Adrenal gland (tissue), 9 donors: ENCODE measurements at regions not wholly inside any gene's neighbourhood (a gene's known extent, or its start where the extent isn't known, plus 50 kb on each side); places are given as distances from the start of the nearest gene placed in this dataset.
"Not testable (repeated sequence)": the region's sequence is repeated elsewhere in the genome, so short reads cannot be mapped to it uniquely, and the experiment has no call there.

Experiments used
- DNase-seq, 7 donors: peaks; one replicate each; pipeline ENCODE4 v3.0.0-alpha.2; 2019 to 2020
- H3K27ac ChIP-seq, 5 donors: fragments of 200-600 bp; sonication (generic) in 4 of 5; 1 replicate in 3 of 5; 2 replicates in 2 of 5; pipeline versions ENCODE4 v1.5.1 to v1.8.0; 2016 to 2020; ENCODE audit warnings: mild to moderate bottlenecking in 1 of 5
- H3K27me3 ChIP-seq: fragments of 200-600 bp; 2 replicates; pipeline ENCODE4 v1.8.0; 2021
- H3K36me3 ChIP-seq, 2 donors: fragments of 200-600 bp; replicated peaks in 1 of 2; 1 replicate in 1 of 2; 2 replicates in 1 of 2; pipeline versions ENCODE4 v1.5.1 to v1.8.0; 2018 to 2022
- H3K4me1 ChIP-seq, 2 donors: fragments of 200-600 bp; replicated peaks in 1 of 2; 1 replicate in 1 of 2; 2 replicates in 1 of 2; pipeline versions ENCODE4 v1.5.1 to v1.8.0; 2018 to 2021
- H3K4me3 ChIP-seq, 4 donors: fragments of 200-600 bp; sonication (generic) in 3 of 4; one replicate each; pipeline ENCODE4 v1.5.1; 2016 to 2018
- H3K9me3 ChIP-seq, 3 donors: fragments of 200-600 bp; sonication (generic) in 1 of 3; replicated peaks in 1 of 3; 1 replicate in 2 of 3; 2 replicates in 1 of 3; pipeline versions ENCODE4 v1.5.1 to v1.8.0; 2016 to 2021
- CTCF ChIP-seq, 6 experiments: fragments of 450-650 bp in 4 of 6; fragments of 200-600 bp in 2 of 6; sonication (generic) in 1 of 6; IDR thresholded peaks; 1 replicate in 5 of 6; 2 replicates in 1 of 6; pipeline versions ENCODE4 v1.5.1 to v1.8.0; 2016 to 2021; ENCODE audit warnings: antibody characterized with exemption in 6 of 6, mild to moderate bottlenecking in 2 of 6, moderate library complexity in 1 of 6
- POLR2A ChIP-seq, 2 donors: fragments of 450-650 bp; IDR thresholded peaks; one replicate each; pipeline ENCODE4 v1.6.1; 2017; ENCODE audit warnings: antibody characterized with exemption in 2 of 2, mild to moderate bottlenecking in 2 of 2, moderate library complexity in 1 of 2
- WGBS, 4 donors: extraction: QIAGEN DNeasy Blood & Tissue Kit in 2 of 4; methylation state at CpG; one replicate each; pipeline versions ENCODE4 v1.1.5 to v1.1.7; 2013 to 2017; 5-methylcytosine and 5-hydroxymethylcytosine counted together
- intact Hi-C, 2 donors: fragments of 100-400 bp; cut with DNase I; formaldehyde crosslinking; loops; one replicate each; pipeline versions ENCODE4 v1.14.1 to v1.15.0; 2022 to 2023
- donor health status: healthy with polysubstance abuse.
- donor health status: Bipolar disorder and iron deficiency.
- donor health status: DM: yes; HTN: yes; CAD: no.
- donor health status: DM: no; HTN: no; CAD: no.
- donor health status: DM: no; HTN: no; CAD: no.

- DNase-seq, result no peak
- H3K4me3 ChIP-seq, result no peak overlapping the region
- H3K9me3 ChIP-seq, result peaks cover 0 to 3% (median 0%) of the 10 kb centered on the region in 3 donors
- H3K4me1 ChIP-seq, result no peaks in the 10 kb centered on the region
- intact Hi-C loops, result no loop called here
- no peak overlapping the region for H3K27ac ChIP-seq
- 59 to 65% (median 63%) methylated on average over 6 to 9 of the region's 9 CpGs for WGBS, 4 donors
- TF ChIP-seq POLR2A (IDR thresholded peaks at IDR 0.05) (no peak), CTCF (IDR thresholded peaks at IDR 0.05) (no peak)
- H3K36me3 ChIP-seq, result no peaks in the 10 kb centered on the region
- H3K27me3 ChIP-seq, result no peaks in the 10 kb centered on the region
Measured at GRCh38 chr5:1985781-1986180, 103.1 kb upstream of the IRX4 start.

GRCh38 chr5:1983919-1984695 is 101.4 kb upstream of the IRX4 start:
- Histone ChIP-seq H3K27me3 (no peaks in the 10 kb centered on the region), H3K27ac (no peak overlapping the region), H3K4me1 (no peaks in the 10 kb centered on the region), H3K36me3 (no peaks in the 10 kb centered on the region), H3K9me3 (no peaks in the 10 kb centered on the region), H3K4me3 (no peak overlapping the region)
- intact Hi-C loops, result no loop called here
- TF ChIP-seq CTCF (IDR thresholded peaks at IDR 0.05) (no peak), POLR2A (IDR thresholded peaks at IDR 0.05) (no peak)
- DNase-seq, result no peak
- 74 to 85% (median 79%) methylated on average over 11 of the region's 11 CpGs for WGBS, 4 donors

- H3K27ac ChIP-seq, result no peak overlapping the region
- H3K27me3 ChIP-seq, result no peaks in the 10 kb centered on the region
- DNase-seq, result no peak
- no peak overlapping the region for H3K4me3 ChIP-seq
- WGBS, 4 donors, result 88 to 90% (median 89%) methylated on average over 18 of the region's 18 CpGs
- H3K36me3 ChIP-seq, result no peaks in the 10 kb centered on the region
- no peaks in the 10 kb centered on the region for H3K9me3 ChIP-seq
- H3K4me1 ChIP-seq, result no peaks in the 10 kb centered on the region
- intact Hi-C loops, result no loop called here
- TF ChIP-seq POLR2A (IDR thresholded peaks at IDR 0.05), result no peak
- no peak for TF ChIP-seq CTCF (IDR thresholded peaks at IDR 0.05)
Measured at GRCh38 chr5:1983401-1983800, 100.7 kb upstream of the IRX4 start.

- H3K9me3 ChIP-seq, H3K27ac ChIP-seq, DNase-seq, intact Hi-C loops, H3K4me3 ChIP-seq, H3K36me3 ChIP-seq, H3K27me3 ChIP-seq, H3K4me1 ChIP-seq: not testable (repeated sequence)
- 67 to 83% (median 73%) methylated on average over 8 of the region's 8 CpGs for WGBS, 4 donors
Measured at GRCh38 chr5:1982561-1982960, 99.8 kb upstream of the IRX4 start.
